GM19240 (cell line): ENCODE measurements at regions not wholly inside any gene's neighbourhood (a gene's known extent, or its start where the extent isn't known, plus 50 kb on each side); places are given as distances from the start of the nearest gene placed in this dataset.

Experiments
- DNase-seq: peaks from one replicate; pipeline ENCODE4 v3.0.0; 2011; ENCODE audit warnings: low spot score; ENCODE audit not compliant: insufficient read length

DNA sequence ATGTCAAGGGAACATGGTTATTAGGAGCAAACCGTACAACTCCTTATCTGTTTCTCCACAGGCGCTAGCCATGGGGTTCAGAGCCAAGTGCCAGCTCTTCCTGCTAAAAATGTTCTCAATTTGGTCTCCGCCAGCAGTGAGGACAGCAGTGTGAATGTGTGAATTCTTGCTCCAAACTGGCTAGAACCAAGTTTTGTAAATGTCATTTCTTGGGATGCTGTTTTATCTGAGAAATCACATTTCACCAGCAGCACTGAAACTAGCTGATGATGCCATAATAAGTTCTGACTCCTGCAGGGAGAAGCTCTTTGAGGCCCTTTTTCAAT is 140.6 kb upstream of the LGALSL start:
- DNase-seq: no peak

DNA sequence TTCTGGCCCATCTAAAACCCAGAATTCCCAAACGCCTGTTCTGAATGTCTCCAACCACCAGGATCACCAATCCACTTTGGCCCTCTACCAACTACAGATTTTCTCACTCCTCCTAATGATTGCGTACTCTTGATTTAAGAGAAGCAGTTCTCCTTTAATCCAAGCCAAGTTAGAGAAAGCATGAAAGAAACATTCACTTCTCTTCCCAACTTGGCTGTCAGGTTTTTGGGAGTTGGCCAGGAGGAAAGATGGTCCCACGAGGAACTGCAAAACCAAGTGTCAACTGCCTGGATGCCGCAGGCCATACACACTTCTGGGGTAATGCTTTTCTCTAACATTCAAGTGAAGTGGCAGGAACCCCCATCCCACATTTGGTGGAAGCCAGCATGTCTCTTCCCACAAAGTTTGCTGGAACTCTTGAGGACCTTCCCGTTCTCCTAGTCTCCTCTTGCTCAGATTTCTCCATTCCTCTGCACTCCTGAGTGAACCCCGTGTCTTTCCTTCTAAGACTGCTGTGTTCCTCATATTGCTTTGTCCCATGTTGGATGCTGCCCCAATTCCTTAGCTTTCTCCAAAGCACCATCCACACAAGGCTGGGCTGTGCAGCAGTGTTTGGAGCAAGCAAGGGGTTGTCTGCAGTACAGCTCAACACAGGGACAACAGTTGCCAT is 138.5 kb upstream of the LGALSL start:
- no peak for DNase-seq

DNA sequence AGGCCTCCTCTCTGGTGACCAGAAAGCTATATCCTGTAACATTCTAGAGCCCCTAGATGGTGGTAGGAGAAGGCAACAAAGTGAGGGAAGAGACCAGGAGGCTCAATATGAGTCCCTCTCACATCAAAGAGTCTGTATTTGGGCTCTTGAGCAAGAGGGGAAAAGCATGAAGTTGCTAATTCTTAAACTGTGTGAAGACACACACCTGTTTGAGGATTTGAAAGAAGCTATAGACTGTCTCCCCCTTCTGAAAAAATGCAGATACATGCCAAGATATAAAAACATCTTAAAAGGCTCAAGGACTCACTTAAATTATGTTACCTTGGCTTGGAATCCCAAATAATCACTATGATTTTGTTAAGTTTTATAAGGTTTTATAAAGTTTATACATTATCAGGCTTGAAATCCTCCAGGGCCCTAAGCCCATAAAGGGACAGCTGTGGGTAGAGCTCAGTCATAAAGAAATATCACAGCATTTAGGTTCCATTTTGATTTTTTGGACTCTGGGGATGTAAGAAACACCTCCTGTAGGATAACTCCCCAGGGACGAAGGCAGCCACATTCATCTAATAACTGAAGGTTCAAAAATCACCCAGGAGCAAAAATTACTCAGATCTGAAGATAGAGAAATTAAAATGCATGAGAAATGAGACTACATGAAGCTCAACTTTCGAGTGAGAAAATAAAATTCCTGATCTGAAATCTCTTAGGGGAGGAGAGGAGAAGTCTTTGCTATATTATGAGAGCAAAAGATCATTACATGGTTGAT is 136.1 kb upstream of the LGALSL start:
- no peak for DNase-seq

DNA sequence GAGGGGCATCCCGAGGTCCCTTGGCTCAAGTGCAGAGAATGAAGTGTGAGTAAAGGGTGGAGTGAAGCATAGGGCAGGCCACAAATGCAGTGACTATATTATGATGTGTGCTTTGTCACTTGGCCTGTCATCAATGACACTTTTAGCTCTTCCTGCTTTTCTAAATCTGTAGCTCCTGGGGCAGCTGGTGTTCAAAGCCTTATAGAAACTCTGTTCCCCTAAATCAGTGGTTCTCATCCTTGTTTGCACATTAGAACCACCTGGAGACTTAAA is 135.6 kb upstream of the LGALSL start:
- no peak for DNase-seq

DNA sequence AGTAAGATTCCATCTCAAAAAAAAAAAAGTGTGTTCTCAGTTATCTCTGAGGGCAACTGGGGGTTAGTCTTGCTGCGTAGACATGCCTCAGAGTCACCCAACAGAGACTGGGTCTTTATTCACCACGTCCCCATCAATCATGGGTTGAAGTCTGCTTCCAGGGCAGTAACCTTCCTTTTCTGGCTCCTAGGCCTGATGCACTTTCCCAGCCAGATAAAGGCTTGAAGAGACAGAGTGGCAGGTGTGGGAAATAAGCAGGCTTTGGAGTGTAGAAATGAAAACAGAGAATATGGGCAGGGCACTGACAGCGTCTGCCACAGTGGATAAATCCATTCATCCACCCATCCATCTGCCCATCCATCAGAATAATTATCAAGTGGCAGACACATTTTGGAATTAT is 134.1 kb upstream of the LGALSL start:
- DNase-seq: no peak

DNA sequence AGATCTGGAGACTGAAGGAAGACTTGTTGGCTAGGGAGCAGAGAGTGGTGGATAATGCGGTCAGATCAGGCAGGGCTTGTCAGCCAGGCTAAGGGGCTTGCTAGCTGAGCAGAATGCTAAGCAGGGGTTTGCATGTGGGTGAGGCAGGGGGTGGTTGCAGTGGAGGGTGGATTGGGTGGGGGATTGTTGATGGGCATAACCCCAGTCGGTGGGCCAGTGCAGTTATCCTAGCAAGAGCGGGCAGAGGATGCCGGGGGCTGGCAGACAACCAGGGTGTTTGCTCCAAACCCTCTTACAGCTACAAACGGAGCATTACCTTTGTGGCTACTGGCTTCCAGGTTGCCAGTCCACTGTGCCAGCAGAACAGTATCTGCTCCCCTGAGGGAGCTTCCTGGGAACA is 131.5 kb upstream of the LGALSL start:
- DNase-seq: no peak

DNA sequence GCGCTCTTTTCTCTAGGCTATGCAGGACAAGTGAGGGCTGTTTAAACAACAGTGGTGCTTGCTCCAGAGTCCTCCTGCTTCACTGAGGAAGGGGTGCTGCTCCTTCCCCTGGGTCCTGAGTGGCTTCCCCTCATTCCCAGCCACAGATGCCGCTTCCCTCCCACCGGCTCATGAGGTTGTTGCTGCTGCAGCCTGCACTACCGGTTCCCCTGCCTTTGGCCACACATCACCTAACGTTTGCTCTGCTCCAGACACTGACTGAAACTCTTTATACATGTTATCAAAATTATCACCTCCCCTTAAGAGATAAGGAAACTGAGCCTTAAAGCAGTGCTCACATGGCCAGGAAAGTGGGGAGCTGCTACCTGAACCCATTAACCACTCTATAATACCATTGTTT is 130.8 kb upstream of the LGALSL start:
- DNase-seq: no peak

DNA sequence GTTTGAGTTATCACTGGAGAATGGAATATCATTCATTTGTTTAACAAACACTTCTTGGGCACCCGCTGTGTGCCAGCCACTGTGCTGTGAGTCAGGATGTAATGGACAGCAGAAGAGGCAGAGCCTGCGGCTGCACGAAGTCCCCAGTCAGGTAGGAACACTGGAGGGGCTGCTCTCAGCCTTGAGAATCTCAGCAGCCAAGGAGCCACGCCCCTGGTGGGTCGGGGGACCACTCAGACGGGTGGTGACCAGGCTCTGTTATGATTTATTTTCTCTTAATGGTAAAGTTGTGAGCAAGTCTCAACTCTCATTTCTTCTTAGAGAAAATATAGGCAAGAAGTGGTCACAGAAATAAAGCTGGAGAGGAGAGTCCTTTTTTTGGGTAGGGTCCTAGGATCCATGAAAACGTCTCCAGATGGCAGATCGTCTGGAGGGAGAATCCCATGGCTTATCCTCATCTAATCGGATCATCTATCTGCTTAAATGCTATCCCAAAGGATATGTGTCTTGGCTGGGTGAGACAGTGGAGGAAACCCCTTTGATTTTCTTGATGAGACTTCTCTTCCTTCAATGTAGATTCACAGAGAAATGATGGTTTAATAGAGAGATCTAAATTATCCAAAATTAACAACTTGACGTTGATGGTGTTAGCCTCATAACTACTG is 129.1 kb upstream of the LGALSL start:
- no peak for DNase-seq

DNA sequence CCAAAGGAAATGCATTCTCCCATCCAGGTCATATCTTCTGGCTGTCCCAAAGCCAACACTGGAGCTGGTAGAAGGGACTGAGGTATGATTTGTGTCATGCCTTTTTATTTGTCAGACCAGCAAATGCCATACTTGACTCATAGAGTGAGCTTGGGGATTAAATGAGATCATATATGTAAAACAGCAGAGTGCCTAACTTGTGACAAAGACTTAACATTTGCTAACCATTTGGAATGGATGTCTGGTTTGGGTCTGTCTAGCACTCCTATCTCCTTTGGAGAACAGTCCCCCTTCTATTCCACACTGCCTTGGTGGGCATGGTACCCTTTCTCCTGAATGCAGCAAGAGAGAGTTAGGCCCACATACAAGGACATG is 128.5 kb upstream of the LGALSL start:
- DNase-seq: no peak

DNA sequence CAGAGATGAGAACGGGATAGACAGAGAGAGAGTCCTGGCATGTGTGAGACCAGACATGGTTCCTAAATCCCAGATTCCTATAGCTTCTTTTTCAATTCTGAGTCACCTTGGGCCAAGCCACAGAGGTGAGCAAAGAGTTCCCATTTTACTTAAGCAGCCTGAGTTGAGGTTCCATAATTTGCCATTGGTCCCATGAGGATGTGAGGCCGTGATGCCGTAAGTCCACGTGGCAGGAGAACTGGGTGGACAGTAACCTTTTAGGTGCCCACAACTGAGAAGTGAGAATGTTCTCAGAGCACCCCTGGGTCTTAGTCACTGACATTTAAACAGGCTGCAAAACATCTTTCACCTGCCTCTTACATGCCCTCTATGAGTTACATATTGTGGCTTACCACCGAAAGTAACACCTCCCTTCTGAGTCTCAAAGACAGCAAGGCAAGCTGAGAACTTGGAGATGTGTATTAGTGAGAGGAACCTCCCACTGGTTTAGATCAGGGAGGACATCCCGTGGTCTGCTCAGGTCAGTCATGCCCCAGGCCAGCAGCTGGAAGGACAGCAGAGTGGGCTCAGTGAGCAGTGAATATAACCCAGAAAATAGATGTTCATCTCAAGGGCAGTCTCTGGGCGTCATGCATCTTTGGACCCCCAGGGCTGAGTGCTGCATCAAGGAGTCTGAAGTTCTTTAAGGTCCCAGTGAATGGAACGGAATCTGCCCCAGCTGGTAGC is 127.9 kb upstream of the LGALSL start:
- peak; percentile 47 for DNase-seq

DNA sequence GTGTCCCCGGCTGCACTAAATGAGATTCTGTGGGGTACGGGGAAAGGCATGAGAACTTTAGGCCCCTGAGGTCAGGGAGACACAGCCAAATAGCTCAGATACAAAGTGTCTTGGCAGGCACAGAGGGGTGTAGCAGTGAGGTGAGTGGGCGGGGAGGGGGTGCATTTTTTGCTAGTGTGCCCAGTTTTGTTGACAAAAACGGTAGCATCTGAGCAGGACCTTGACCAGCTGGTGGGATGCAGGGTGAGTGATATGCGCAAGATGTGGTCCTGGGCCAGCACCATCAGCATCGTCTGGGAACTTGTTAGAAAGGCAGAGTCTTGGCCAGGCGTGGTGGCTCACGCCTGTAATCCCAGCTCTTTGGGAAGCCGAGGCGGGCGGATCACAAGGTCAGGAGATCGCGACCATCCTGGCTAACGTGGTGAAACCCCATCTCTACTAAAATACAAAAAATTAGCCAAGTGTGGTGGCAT is 127.3 kb upstream of the LGALSL start:
- DNase-seq: no peak

DNA sequence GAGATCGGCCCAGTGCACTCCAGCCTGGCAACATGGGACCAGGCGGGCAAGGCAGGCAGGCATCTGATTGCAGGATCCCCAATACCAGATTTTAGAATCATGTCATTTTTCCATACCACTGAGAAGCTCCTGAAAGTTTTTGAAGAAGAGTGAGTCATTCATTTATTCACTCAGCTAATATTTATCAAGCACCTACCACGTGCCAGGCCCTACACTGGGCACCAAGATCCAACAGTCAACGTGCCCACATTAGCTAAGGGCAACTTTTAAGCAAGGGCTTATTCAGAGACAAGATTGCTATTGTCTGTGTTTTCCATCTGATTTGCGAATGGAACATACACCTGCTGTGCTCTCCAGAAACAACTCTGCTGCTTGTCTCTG is 126.8 kb upstream of the LGALSL start:
- DNase-seq: no peak

DNA sequence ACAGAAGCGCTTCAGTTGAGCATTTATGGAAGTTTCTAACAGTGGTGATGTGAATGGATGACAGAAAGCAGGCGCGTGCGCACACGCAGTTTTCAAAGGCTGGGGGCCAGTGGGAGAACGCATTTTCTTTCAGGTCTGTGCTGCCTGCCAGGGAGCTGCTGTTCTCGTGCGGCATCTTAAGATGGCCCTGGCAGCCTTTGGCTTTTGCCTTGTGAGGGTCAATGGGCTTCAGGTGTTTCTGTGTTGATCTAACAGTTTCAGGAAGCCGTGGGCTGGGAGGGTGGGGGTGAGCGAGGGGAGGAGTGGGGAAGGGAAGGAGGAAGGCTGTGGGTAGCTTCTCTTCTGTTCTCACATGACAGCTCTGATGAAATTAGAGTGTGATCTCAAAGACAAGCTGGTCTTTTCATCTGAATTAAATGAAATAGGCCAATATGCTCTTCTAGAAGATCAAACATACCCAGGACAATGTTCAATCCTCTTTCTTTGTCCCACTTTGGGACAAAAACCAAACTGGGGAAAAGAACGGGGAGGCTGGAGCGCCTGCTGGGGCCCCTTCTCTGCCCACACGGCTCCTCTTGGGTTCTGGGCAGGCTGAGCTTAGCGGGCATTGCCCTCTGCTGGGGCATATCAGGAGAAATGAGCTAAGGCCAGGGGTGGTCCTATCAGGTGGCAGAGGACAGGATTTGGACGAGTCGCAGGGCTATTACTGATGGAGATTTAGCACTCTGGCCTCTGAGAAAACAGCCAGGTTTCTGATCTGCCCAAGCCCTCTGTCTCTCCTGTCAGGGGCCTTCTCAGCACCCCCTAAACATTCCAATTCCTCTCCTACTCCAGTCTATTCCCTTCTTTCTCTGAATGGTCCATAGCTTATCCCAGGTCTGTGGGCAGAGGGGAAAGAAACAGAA is 126.2 kb upstream of the LGALSL start:
- DNase-seq: no peak

DNA sequence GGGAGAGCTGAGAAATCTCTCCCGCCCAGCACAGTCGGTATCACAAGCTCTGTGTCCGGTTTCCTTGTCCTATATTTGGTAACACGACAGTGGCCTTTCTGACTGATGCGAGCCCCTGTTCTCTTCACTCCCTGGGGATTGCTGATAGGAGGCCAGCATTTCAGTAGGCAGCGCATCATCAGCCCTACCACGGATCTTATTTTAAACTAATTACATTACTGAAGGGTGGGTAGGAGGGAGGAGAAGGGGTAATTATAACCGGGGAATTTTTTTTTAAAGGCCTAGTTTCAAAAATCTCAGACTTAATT is 125.6 kb upstream of the LGALSL start:
- DNase-seq: no peak

DNA sequence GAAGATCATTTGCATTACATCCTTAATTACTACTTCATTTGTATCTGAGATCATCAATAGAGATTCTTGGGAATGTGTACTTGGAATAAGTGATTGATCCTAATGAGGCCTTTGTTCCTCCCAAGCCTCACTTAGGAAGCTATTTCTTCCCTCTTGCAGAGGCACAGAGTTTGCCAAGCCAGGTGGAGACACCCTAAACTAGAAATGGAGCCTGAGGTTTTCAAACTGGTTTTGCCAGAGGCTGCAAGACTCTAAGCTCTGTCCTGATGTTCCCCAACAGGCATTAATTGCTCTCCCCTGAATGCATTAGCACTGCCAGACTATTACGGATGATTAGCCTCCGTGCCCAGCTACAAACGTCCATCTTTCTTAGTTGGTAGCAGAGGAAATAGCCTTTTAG is 125.2 kb upstream of the LGALSL start:
- DNase-seq: no peak

DNA sequence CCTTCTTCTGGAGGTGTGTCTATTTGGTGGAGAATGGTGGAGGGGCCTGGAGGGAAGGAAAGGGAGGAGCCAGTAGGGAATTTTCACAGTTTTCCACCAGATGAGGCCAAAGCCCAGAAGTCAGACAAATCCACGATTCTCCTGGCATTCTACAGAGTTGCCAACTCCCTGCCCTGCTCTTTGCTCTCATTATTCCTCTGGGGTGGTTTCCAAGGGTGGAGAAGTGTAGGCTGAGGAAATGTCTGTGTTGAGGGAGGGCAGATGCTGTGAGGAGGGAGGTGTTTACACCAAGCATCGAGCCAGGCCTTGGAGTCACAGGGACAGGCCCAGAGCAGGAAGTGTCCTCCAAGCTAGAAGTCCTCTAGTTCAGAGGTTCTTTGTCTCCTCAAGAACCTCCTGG is 124.1 kb upstream of the LGALSL start:
- DNase-seq: no peak

DNA sequence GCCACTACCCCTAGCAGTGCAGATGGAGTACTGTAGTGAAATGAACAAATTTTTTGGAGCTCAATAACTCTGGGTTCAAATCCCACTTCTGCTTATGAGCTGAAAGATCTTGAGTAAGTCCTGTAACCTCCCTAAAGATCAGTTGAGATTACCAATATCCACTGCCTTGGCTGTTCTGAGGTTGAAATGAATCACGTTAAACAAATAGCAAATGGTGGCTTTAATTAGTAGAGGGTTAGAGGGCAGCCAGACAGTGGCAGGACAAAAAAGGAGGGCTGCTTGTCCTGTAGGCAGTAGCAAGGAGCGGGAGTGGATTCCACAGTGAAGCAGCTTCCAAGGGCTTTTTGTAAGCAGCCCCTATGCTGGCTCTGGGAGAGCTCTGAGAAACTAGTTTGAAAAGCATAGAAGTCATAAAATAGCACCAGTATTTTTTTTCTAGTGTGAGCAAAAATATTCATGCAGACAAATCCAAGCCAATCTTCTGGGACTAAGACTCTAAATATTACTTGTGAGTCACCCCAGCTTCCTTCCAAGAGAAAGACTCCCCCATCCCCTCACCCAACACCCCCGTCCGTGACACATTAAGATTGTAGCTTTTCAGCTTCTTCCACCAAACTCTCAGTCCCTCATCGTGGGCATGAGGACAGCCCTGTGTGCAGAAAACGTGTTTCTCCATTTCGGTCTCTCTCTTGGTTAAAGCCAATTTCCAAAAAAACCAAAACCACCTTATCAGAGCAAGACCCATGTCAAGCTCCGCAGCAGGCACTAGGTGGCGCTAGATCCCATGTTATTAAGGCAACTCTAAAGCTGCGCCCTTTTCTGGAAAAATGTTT is 123.5 kb upstream of the LGALSL start:
- no peak for DNase-seq

DNA sequence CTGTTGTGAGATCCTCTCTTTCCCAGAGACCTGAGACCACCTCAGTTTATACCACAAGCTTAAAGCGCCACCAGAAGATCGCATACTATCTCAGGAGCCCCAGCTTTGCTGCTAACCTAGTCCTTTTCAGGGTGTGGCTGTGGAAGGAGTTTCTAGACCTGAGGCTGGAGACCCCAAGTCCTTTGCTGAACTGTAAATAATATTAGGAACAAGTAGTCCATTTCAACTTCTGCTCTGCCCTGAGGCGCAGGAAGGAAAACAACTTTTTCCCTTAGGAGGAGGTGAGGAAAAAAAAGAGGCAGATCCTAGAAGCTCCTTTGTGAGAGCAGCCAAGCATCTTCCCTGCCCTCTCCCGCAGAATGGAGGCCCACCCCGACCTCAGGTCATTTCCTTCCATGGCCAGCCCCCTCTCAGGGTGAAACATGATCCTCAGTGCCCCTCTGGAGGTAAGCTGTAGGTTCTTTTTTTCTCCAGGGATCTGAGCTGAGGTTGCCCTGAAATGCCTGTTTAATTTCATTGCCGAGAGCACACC is 122.8 kb upstream of the LGALSL start:
- no peak for DNase-seq

DNA sequence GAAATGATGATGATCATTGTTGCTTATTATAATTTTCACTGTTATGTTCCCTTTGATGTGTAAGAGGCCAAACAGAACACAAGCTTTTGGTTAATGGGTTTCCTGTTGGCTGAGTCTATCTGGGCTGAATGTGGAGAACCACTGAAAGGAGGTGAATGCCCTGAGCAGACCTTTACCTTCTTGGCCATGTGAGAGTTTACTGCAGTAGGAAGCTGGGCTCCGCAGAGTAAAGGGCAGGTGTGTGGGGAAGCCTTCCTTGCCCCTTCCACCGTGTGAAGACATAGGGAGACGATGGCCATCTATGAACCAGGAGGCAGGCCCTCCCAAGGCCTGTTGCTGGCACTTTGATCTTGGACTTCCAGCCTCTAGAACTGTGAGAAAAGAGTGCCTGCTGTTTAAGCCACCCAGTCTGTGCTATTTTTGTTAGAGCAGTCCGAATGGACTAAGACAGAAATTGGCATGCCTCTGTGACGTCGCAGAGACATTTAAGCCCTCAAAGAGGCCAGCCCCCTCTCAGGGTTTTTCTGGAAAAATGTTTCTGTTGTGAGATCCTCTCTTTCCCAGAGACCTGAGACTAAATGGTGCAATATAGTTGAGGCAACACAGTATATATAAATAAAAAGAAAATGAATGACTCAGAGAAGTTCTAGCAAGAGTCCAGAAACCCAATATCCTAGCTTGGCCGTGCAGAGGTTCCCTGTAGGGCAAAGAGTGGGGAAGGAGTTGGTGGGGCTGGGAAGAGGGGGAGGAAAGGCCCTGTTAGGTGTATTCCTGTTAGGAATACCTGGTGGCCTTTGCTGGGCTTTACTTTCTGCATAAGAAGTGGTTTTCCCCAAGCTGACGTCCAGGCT is 121.9 kb upstream of the LGALSL start:
- no peak for DNase-seq

DNA sequence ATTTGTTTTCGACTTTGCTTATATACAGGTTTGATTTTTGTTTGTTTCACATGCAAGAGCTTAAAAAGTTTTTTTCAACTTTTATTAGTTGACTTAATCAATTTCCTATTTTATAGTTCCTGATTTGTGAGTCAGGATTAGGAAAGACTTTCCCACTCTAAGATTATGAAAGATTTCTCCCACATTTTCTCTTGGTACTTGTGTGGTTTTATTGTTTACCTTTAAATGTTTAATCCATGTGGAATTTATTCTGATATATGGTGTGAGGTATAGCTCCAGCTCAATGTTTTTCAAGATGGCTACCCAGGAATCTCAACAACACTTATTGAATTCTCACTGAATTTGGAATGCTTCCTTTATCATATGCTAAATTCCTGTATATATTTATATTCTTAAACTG is 117.8 kb upstream of the LGALSL start:
- no peak for DNase-seq
